ENCODE measurements at regions not wholly inside any gene's neighbourhood (a gene's known extent, or its start where the extent isn't known, plus 50 kb on each side); places are given as distances from the start of the nearest gene placed in this dataset.
A peak's percentile ranks its signal among the peaks of the same experiment; 100 is the strongest.
"Not testable (repeated sequence)": the region's sequence is repeated elsewhere in the genome, so short reads cannot be mapped to it uniquely, and the experiment has no call there.

GRCh38 chr3:18086078-18086477 lies 339.1 kb downstream of the SATB1 start:
- no peak overlapping the region for H3K27ac ChIP-seq
- TF ChIP-seq EZH2phosphoT487 (IDR thresholded peaks at IDR 0.05; ENCODE audit: insufficient read depth, low read depth) = no peak
- TF ChIP-seq EZH2 (IDR thresholded peaks at IDR 0.05; ENCODE audit: insufficient read depth, poor library complexity, severe bottlenecking) = no peak
- H3K9ac ChIP-seq = no peak overlapping the region
- H3K9me3 ChIP-seq (ENCODE audit: low read depth) = no peaks in the 10 kb centered on the region
- no peak overlapping the region for H3K4me2 ChIP-seq (ENCODE audit: unreplicated experiment)
- H2AFZ ChIP-seq = 0 out of 2 replicates have a peak overlapping the region, but pooled peaks have one; percentile 25
- no peaks in the 10 kb centered on the region for H3F3A ChIP-seq (ENCODE audit: insufficient read depth)
- H3K79me2 ChIP-seq (ENCODE audit: insufficient read depth) = no peaks in the 10 kb centered on the region
- no peaks in the 10 kb centered on the region for H3K27me3 ChIP-seq (replicated peaks; ENCODE audit: insufficient read depth)
- no peaks in the 10 kb centered on the region for H3K9me2 ChIP-seq (ENCODE audit: insufficient read depth)
- DNase-seq = no peak
- no peaks in the 10 kb centered on the region for H4K20me1 ChIP-seq (ENCODE audit: insufficient read depth)
- in situ Hi-C loops (cut with MboI) = no loop called here
- 20 to 24% methylated on average over 7 of the region's 7 CpGs for WGBS, 2 experiments (ENCODE audit: low coverage in 1 of 2, low lambda C conversion rate in 2 of 2, missing lambda C conversion rate in 2 of 2)
- no peaks in the 10 kb centered on the region for H3K36me3 ChIP-seq (ENCODE audit: low read depth)
- H3K4me1 ChIP-seq (ENCODE audit: insufficient read depth) = no peaks in the 10 kb centered on the region
- no peak overlapping the region for H3K4me3 ChIP-seq

DNA sequence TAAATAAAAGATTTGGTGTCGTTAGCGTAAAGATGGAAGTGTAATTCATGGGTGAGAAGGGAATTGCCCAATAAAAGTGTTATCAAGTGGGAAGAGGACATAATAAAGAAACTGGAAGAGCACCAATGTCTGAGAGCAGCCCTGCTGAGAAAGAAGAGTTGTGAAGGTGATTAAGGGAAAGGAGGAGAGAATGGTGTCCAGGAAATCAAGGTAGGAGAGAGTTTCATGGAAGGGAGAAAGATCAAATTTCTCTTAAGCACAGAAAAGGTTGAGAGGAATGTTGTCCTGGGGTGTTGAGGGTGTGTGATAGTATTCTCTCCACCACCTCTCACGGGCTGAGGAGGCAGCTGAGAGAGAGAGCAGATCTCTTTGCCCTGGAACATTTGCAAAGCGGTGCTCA lies 339.7 kb downstream of the SATB1 start:
- H4K20me1 ChIP-seq (ENCODE audit: insufficient read depth) = no peaks in the 10 kb centered on the region
- no peak overlapping the region for H3K4me3 ChIP-seq
- in situ Hi-C loops (cut with MboI) = no loop called here
- no peak overlapping the region for H2AFZ ChIP-seq
- no peak overlapping the region for H3K4me2 ChIP-seq (ENCODE audit: unreplicated experiment)
- H3K27me3 ChIP-seq (replicated peaks; ENCODE audit: insufficient read depth) = no peaks in the 10 kb centered on the region
- H3K4me1 ChIP-seq (ENCODE audit: insufficient read depth) = peaks cover 5% of the 10 kb centered on the region
- H3K9ac ChIP-seq = no peak overlapping the region
- WGBS, 2 experiments (ENCODE audit: low coverage in 1 of 2, low lambda C conversion rate in 2 of 2, missing lambda C conversion rate in 2 of 2) = 73 to 74% methylated on average over 4 of the region's 4 CpGs
- no peaks in the 10 kb centered on the region for H3K9me3 ChIP-seq (ENCODE audit: low read depth)
- TF ChIP-seq EZH2phosphoT487 (IDR thresholded peaks at IDR 0.05; ENCODE audit: insufficient read depth, low read depth) = no peak
- no peak for TF ChIP-seq EZH2 (IDR thresholded peaks at IDR 0.05; ENCODE audit: insufficient read depth, poor library complexity, severe bottlenecking)
- no peaks in the 10 kb centered on the region for H3K36me3 ChIP-seq (ENCODE audit: low read depth)
- no peak overlapping the region for H3K27ac ChIP-seq
- H3K79me2 ChIP-seq (ENCODE audit: insufficient read depth) = no peaks in the 10 kb centered on the region
- DNase-seq = no peak
- H3K9me2 ChIP-seq (ENCODE audit: insufficient read depth) = no peaks in the 10 kb centered on the region
- peaks cover 2% of the 10 kb centered on the region for H3F3A ChIP-seq (ENCODE audit: insufficient read depth)

DNA sequence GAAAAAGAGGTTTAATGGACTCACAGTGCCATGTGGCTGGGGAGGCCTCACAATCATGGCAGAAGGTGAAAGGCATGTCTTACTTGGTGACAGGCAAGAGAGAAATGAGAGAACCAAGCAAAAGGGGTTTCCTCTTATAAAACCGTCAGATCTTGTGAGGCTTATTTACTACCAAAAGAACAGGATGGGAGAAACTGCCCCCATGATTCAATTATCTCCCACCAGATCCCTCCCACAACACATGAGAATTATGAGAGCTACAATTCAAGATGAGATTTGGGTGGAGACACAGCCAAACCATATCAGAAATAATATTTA lies 340.8 kb upstream of the TBC1D5 start:
- H3K9me3 ChIP-seq (ENCODE audit: low read depth); H4K20me1 ChIP-seq (ENCODE audit: insufficient read depth); H3K79me2 ChIP-seq (ENCODE audit: insufficient read depth); H2AFZ ChIP-seq; H3K9me2 ChIP-seq (ENCODE audit: insufficient read depth); H3K4me3 ChIP-seq; H3K36me3 ChIP-seq (ENCODE audit: low read depth); in situ Hi-C loops (cut with MboI); DNase-seq; H3K27me3 ChIP-seq (replicated peaks; ENCODE audit: insufficient read depth); H3K9ac ChIP-seq; H3K27ac ChIP-seq; H3K4me2 ChIP-seq (ENCODE audit: unreplicated experiment): not testable (repeated sequence)
- WGBS, 2 experiments (ENCODE audit: low coverage in 1 of 2, low lambda C conversion rate in 2 of 2, missing lambda C conversion rate in 2 of 2) = 29 to 46% methylated on average over 1 of the region's 1 CpG
- peaks cover 13% of the 10 kb centered on the region for H3F3A ChIP-seq (ENCODE audit: insufficient read depth)
- peaks cover 14% of the 10 kb centered on the region for H3K4me1 ChIP-seq (ENCODE audit: insufficient read depth)

GRCh38 chr3:18082551-18083272 lies 340.3 kb upstream of the TBC1D5 start:
- H3K79me2 ChIP-seq (ENCODE audit: insufficient read depth) = no peaks in the 10 kb centered on the region
- H3K4me1 ChIP-seq (ENCODE audit: insufficient read depth) = peaks cover 14% of the 10 kb centered on the region
- no peaks in the 10 kb centered on the region for H3K36me3 ChIP-seq (ENCODE audit: low read depth)
- H3K9me3 ChIP-seq (ENCODE audit: low read depth) = no peaks in the 10 kb centered on the region
- H3K27me3 ChIP-seq (replicated peaks; ENCODE audit: insufficient read depth) = no peaks in the 10 kb centered on the region
- no peak for TF ChIP-seq EZH2phosphoT487 (IDR thresholded peaks at IDR 0.05; ENCODE audit: insufficient read depth, low read depth)
- no peak for TF ChIP-seq EZH2 (IDR thresholded peaks at IDR 0.05; ENCODE audit: insufficient read depth, poor library complexity, severe bottlenecking)
- H4K20me1 ChIP-seq (ENCODE audit: insufficient read depth) = no peaks in the 10 kb centered on the region
- no peak overlapping the region for H3K9ac ChIP-seq
- H3K27ac ChIP-seq = no peak overlapping the region
- H3K9me2 ChIP-seq (ENCODE audit: insufficient read depth) = no peaks in the 10 kb centered on the region
- H3K4me2 ChIP-seq (ENCODE audit: unreplicated experiment) = no peak overlapping the region
- no peak for DNase-seq
- no peak overlapping the region for H3K4me3 ChIP-seq
- in situ Hi-C loops (cut with MboI) = no loop called here
- peaks cover 13% of the 10 kb centered on the region for H3F3A ChIP-seq (ENCODE audit: insufficient read depth)
- H2AFZ ChIP-seq = no peak overlapping the region
- 76 to 83% methylated on average over 3 of the region's 3 CpGs for WGBS, 2 experiments (ENCODE audit: low coverage in 1 of 2, low lambda C conversion rate in 2 of 2, missing lambda C conversion rate in 2 of 2)

DNA sequence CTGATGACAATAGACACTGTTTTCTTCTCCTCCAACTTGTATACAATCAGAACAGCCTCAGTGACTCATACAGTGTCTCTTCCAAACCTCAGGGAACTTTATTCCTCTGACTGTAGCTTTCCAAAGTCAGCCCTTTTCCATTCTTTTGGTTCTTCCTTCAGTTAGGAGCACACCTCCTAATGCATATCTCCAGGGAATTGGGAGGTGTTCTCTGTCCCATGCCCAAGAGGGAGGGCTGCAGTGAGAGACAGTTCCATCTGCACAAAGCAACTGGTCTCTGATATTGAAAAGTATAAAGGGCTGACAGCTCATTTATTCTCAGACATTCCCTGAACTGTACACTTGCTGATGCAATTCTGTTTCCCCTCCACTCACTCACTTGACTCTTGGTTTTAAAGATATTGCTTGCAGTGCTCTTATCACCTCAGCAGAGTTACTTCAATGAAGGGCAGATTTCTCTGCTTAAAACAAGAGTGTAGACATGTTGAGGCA lies 337.8 kb upstream of the TBC1D5 start:
- Histone ChIP-seq H3K4me2 (ENCODE audit: unreplicated experiment) (peak overlapping the region; percentile 70), H2AFZ (peak overlapping the region; percentile 77)
- DNase-seq = peak; percentile 75

More for the DNA sequence above, 337.8 kb upstream of the TBC1D5 start:
- Histone ChIP-seq H3K9me3 (ENCODE audit: low read depth) (no peaks in the 10 kb centered on the region), H3K4me3 (no peak overlapping the region), H3K36me3 (ENCODE audit: low read depth) (no peaks in the 10 kb centered on the region), H3K9ac (no peak overlapping the region), H3K9me2 (ENCODE audit: insufficient read depth) (no peaks in the 10 kb centered on the region), H3K27me3 (replicated peaks; ENCODE audit: insufficient read depth) (no peaks in the 10 kb centered on the region), H3K4me1 (ENCODE audit: insufficient read depth) (peaks cover 14% of the 10 kb centered on the region), H3K79me2 (ENCODE audit: insufficient read depth) (no peaks in the 10 kb centered on the region), H4K20me1 (ENCODE audit: insufficient read depth) (no peaks in the 10 kb centered on the region), H3K27ac (peak overlapping the region; percentile 20), H3F3A (ENCODE audit: insufficient read depth) (peaks cover 13% of the 10 kb centered on the region)
- TF ChIP-seq EZH2 (IDR thresholded peaks at IDR 0.05; ENCODE audit: insufficient read depth, poor library complexity, severe bottlenecking) (no peak), EZH2phosphoT487 (IDR thresholded peaks at IDR 0.05; ENCODE audit: insufficient read depth, low read depth) (no peak)
- in situ Hi-C loops (cut with MboI) = no loop called here
